Effector memory CD4-positive, alpha-beta T cell (primary cell): ENCODE measurements at regions not wholly inside any gene's neighbourhood (a gene's known extent, or its start where the extent isn't known, plus 50 kb on each side); places are given as distances from the start of the nearest gene placed in this dataset.

Experiments used
- DNase-seq, 3 donors: peaks; one replicate each; pipeline ENCODE4 v3.0.0-alpha.2; 2020
- H3K27ac ChIP-seq: 2 replicates; pipeline ENCODE4 v1.7.0; 2013; ENCODE audit warnings: mild to moderate bottlenecking, low read length, moderate library complexity; ENCODE audit not compliant: insufficient read depth, poor library complexity, severe bottlenecking
- H3K27me3 ChIP-seq: replicated peaks from 2 replicates; pipeline ENCODE4 v1.7.0; 2013; ENCODE audit warnings: mild to moderate bottlenecking, low read length; ENCODE audit not compliant: insufficient read depth, control insufficient read depth, poor library complexity, severe bottlenecking
- H3K36me3 ChIP-seq: 2 replicates; pipeline ENCODE4 v1.7.0; 2013; ENCODE audit warnings: mild to moderate bottlenecking, low read length, moderate library complexity; ENCODE audit not compliant: control insufficient read depth, insufficient read depth
- H3K4me1 ChIP-seq: 2 replicates; pipeline ENCODE4 v1.7.0; 2013; ENCODE audit warnings: low read length, mild to moderate bottlenecking; ENCODE audit not compliant: control insufficient read depth, insufficient read depth, poor library complexity, severe bottlenecking
- H3K4me3 ChIP-seq: 2 replicates; pipeline ENCODE4 v1.7.0; 2013; ENCODE audit warnings: low read length, low read depth, mild to moderate bottlenecking; ENCODE audit not compliant: insufficient read depth, poor library complexity, severe bottlenecking
- H3K9me3 ChIP-seq: 2 replicates; pipeline ENCODE4 v1.7.0; 2013; ENCODE audit warnings: mild to moderate bottlenecking, low read length, moderate library complexity; ENCODE audit not compliant: control insufficient read depth

DNA sequence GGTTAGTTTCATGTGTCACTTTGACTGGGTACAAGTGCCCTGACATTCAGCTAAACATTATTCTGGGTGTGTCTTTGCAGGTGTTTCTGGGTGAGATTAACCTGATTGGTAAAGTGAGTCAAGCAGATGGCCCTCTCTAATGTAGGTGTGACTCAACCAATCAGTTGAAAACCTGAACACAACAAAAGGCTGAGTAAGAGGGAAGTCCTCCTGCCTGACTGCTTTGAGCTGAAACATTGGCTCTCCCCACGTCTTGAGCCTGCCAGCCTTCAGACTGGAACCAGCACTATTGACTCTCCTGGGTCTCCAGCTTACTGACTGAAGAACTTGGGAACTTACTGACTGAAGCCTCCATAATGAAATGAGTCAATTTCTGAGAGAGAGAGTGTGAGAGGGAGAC is 70.0 kb upstream of the C21orf91 start:
- Histone ChIP-seq H3K9me3 (no peaks in the 10 kb centered on the region), H3K4me1 (no peaks in the 10 kb centered on the region), H3K36me3 (no peaks in the 10 kb centered on the region), H3K4me3 (no peak overlapping the region), H3K27me3 (no peaks in the 10 kb centered on the region), H3K27ac (no peak overlapping the region)
- DNase-seq: no peak

DNA sequence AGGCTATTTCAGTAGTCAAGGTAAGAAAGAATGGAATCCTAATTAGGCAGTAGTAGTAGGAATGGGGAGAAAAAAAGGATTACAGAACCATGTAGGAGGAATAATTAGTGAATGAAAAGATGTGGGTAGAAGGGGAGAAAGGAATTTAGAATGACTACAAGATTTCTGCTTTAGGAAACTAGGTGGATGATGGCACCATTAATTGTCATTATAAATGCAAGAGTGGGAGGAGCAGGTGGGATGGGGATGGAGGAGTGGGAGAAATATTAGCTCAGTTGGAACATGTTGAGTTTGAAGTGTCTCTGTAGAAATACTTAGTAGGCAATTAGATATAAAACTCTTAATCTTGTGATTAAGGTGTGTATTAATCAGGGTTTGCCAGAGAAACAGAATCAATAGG is 50.0 kb upstream of the C21orf91 start:
- Histone ChIP-seq H3K9me3 (no peaks in the 10 kb centered on the region), H3K4me1 (no peaks in the 10 kb centered on the region), H3K36me3 (no peaks in the 10 kb centered on the region), H3K27me3 (no peaks in the 10 kb centered on the region), H3K27ac (no peak overlapping the region), H3K4me3 (no peak overlapping the region)
- no peak for DNase-seq
